GM12878 (cell line): ENCODE measurements at regions not wholly inside any gene's neighbourhood (a gene's known extent, or its start where the extent isn't known, plus 50 kb on each side); places are given as distances from the start of the nearest gene placed in this dataset.

Source experiments
- ATAC-seq: fragments of 200-7000 bp; cut with Tn5 transposase; 3 replicates; pipeline ENCODE4 v1.9.1; 2020; ENCODE audit warnings: mild to moderate bottlenecking, moderate library complexity
- BruUV-seq: library from RNA; stranded (reverse); fragments of 400-500 nt; replicated peaks from 2 replicates; lab custom pipeline; 2021; lab: Mats Ljungman, UMichigan
- CTCF ChIA-PET: fragments of 300-600 bp; sonication (Branson Sonifier 250); formaldehyde crosslinking; extraction: SDS; loops from one replicate; lab custom pipeline; 2021; ENCODE audit warnings: inconsistent platforms; lab: Yijun Ruan, JAX
- POLR2A ChIA-PET: fragments of 350-600 bp; formaldehyde crosslinking; extraction: SDS; loops from one replicate; lab custom pipeline; 2021; ENCODE audit warnings: inconsistent platforms; lab: Charles Lee
- RAD21 ChIA-PET: fragments of 300-600 bp; sonication (Branson Sonifier 250); formaldehyde crosslinking; loops from one replicate; lab custom pipeline; 2023; ENCODE audit warnings: antibody characterized with exemption; ENCODE audit not compliant: unreplicated experiment; lab: Charles Lee
- SMC1A ChIA-PET: fragments of 300-600 bp; sonication (Branson Sonifier 250); formaldehyde crosslinking; loops from one replicate; lab custom pipeline; 2023; ENCODE audit not compliant: unreplicated experiment, uncharacterized antibody; lab: Charles Lee
- DNase-seq: peaks from one replicate; pipeline ENCODE4 v3.0.0-alpha.2; 2011; ENCODE audit warnings: low read depth, low spot score
- FAIRE-seq: peaks from 3 replicates; lab custom pipeline; 2011; peaks lifted over from hg19 to GRCh38; lab: Jason Lieb, UNC
- H2AFZ ChIP-seq: 2 replicates; pipeline ENCODE4 v1.6.0; 2011; ENCODE audit warnings: low read depth, low read length, control low read depth; ENCODE audit not compliant: control insufficient read depth
- H3K27ac ChIP-seq: 2 replicates; pipeline ENCODE4 v1.5.1; 2011; ENCODE audit warnings: control low read depth; ENCODE audit not compliant: control insufficient read depth, insufficient read depth
- H3K27me3 ChIP-seq, 2 experiments: replicated peaks in 1 of 2; 2 replicates each; pipeline versions ENCODE4 v1.6.0 to v1.6.1; 2011; ENCODE audit warnings: low read length in 1 of 2; ENCODE audit not compliant: control insufficient read depth in 2 of 2, insufficient read depth in 2 of 2
- H3K36me3 ChIP-seq, 2 experiments: 2 replicates each; pipeline ENCODE4 v1.5.1; 2011; ENCODE audit warnings: low read length in 1 of 2; ENCODE audit not compliant: control insufficient read depth in 2 of 2, insufficient read depth in 2 of 2
- H3K4me1 ChIP-seq: 2 replicates; pipeline ENCODE4 v1.6.1; 2011; ENCODE audit warnings: mild to moderate bottlenecking, low read length, moderate library complexity, mixed read lengths; ENCODE audit not compliant: control insufficient read depth, insufficient read depth
- H3K4me2 ChIP-seq: 2 replicates; pipeline ENCODE4 v1.6.0; 2011; ENCODE audit warnings: control low read depth; ENCODE audit not compliant: control insufficient read depth, insufficient read depth
- H3K4me3 ChIP-seq: fragments of 200-600 bp; sonication (generic); 2 replicates; pipeline ENCODE4 v1.5.1; 2016
- H3K79me2 ChIP-seq: 2 replicates; pipeline ENCODE4 v1.6.0; 2011; ENCODE audit warnings: low read length; ENCODE audit not compliant: control insufficient read depth, insufficient read depth
- H3K9ac ChIP-seq: 2 replicates; pipeline ENCODE4 v1.8.0; 2011; ENCODE audit warnings: low read length, control low read depth, mixed read lengths; ENCODE audit not compliant: control insufficient read depth, insufficient read depth
- H3K9me3 ChIP-seq: replicated peaks from 3 replicates; pipeline ENCODE4 v1.5.1; 2011; ENCODE audit warnings: mild to moderate bottlenecking, low read length; ENCODE audit not compliant: control insufficient read depth, insufficient read depth
- H4K20me1 ChIP-seq: 2 replicates; pipeline ENCODE4 v1.6.0; 2011; ENCODE audit not compliant: control insufficient read depth, insufficient read depth
- GABPA ChIP-seq: IDR thresholded peaks from 2 replicates; pipeline ENCODE4 v1.6.1; 2014; ENCODE audit warnings: antibody characterized with exemption, low read depth, mild to moderate bottlenecking, inconsistent platforms
- KDM1A ChIP-seq: fragments of 200-600 bp; sonication (generic); IDR thresholded peaks from 2 replicates; pipeline ENCODE4 v1.6.1; 2016; ENCODE audit warnings: borderline replicate concordance
- LARP7 ChIP-seq: fragments of 450-650 bp; IDR thresholded peaks from 2 replicates; pipeline ENCODE4 v1.6.1; 2017; ENCODE audit warnings: mild to moderate bottlenecking
- NFYA ChIP-seq: IDR thresholded peaks from 2 replicates; pipeline ENCODE4 v1.6.1; 2011; ENCODE audit warnings: low read depth, mild to moderate bottlenecking, low read length, improper control_type of control experiment, borderline replicate concordance
- TCF3 ChIP-seq: IDR thresholded peaks from 2 replicates; pipeline ENCODE4 v1.6.1; 2012; ENCODE audit warnings: low read depth, mild to moderate bottlenecking, low read length, borderline replicate concordance; ENCODE audit not compliant: insufficient read depth
- YBX1 ChIP-seq: fragments of 450-650 bp; IDR thresholded peaks from 2 replicates; pipeline ENCODE4 v1.6.1; 2016; ENCODE audit warnings: antibody characterized with exemption
- WGBS: methylation state at CpG from one replicate; pipeline ENCODE4 v1.1.6; 2016; ENCODE audit warnings: low lambda C conversion rate; ENCODE audit not compliant: insufficient replicate concordance, insufficient coverage; ENCODE audit errors: missing lambda C conversion rate; 5-methylcytosine and 5-hydroxymethylcytosine counted together
- in situ Hi-C: fragments of 300-500 bp; cut with MboI; formaldehyde crosslinking; loops from 9 replicates; pipeline ENCODE4 v1.14.3; 2018; ENCODE audit warnings: mixed read lengths
- intact Hi-C: fragments of 100-400 bp; cut with micrococcal nuclease; formaldehyde crosslinking; loops from one replicate; pipeline ENCODE4 v1.14.2; 2022; ENCODE audit not compliant: unreplicated experiment
- TF ChIP-seq, protein P1 (sequence below): fragments of 450-650 bp; IDR thresholded peaks from 2 replicates; pipeline ENCODE4 v1.6.1; 2017; ENCODE audit warnings: mild to moderate bottlenecking, moderate library complexity

DNA sequence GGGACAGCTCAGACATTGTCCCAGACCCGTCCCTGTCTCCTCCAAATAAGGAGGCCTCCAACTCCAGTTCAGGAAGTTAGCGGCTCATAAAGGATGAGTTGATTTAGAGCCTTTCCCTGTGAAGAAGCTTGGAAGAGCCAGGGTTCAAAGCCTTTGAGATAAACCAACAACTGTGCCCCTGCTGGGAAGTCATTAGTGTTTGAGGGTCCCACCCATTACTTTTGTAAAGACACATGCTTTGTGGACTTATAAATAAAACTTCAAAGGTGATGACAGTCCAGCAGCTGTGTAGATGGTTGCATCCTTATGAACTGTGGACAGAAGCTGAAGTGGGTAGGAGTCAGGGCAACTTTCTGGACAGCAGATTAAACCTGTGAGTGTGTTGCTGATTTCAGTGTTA lies 86.0 kb upstream of the PGRMC2 start:
- TF ChIP-seq GABPA, result no peak
- TF ChIP-seq NFYA, result no peak
- TF ChIP-seq YBX1, result no peak
- TF ChIP-seq, protein P1, sequence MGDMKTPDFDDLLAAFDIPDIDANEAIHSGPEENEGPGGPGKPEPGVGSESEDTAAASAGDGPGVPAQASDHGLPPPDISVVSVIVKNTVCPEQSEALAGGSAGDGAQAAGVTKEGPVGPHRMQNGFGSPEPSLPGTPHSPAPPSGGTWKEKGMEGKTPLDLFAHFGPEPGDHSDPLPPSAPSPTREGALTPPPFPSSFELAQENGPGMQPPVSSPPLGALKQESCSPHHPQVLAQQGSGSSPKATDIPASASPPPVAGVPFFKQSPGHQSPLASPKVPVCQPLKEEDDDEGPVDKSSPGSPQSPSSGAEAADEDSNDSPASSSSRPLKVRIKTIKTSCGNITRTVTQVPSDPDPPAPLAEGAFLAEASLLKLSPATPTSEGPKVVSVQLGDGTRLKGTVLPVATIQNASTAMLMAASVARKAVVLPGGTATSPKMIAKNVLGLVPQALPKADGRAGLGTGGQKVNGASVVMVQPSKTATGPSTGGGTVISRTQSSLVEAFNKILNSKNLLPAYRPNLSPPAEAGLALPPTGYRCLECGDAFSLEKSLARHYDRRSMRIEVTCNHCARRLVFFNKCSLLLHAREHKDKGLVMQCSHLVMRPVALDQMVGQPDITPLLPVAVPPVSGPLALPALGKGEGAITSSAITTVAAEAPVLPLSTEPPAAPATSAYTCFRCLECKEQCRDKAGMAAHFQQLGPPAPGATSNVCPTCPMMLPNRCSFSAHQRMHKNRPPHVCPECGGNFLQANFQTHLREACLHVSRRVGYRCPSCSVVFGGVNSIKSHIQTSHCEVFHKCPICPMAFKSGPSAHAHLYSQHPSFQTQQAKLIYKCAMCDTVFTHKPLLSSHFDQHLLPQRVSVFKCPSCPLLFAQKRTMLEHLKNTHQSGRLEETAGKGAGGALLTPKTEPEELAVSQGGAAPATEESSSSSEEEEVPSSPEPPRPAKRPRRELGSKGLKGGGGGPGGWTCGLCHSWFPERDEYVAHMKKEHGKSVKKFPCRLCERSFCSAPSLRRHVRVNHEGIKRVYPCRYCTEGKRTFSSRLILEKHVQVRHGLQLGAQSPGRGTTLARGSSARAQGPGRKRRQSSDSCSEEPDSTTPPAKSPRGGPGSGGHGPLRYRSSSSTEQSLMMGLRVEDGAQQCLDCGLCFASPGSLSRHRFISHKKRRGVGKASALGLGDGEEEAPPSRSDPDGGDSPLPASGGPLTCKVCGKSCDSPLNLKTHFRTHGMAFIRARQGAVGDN, result no peak
- no peak for TF ChIP-seq TCF3
- no peak for TF ChIP-seq KDM1A
- TF ChIP-seq LARP7, result no peak
- no peaks in the 10 kb centered on the region for H3K27me3 ChIP-seq
- ChIA-PET POLR2A (no interaction called here), RAD21 (no interaction called here), SMC1A (no interaction called here), CTCF (no interaction called here)
- no peak for DNase-seq
- 68% methylated on average over 2 of the region's 2 CpGs for WGBS
- in situ Hi-C loops (no loop called here), intact Hi-C loops (no loop called here)
- BruUV-seq, result no TSS peak
- no peaks in the 10 kb centered on the region for H3K4me1 ChIP-seq
- no peak for ATAC-seq
- no peak overlapping the region for H3K4me2 ChIP-seq
- H4K20me1 ChIP-seq, result no peaks in the 10 kb centered on the region
- H3K4me3 ChIP-seq, result no peak overlapping the region
- no peaks in the 10 kb centered on the region for H3K36me3 ChIP-seq
- no peaks in the 10 kb centered on the region for H3K79me2 ChIP-seq
- no peak for FAIRE-seq
- no peaks in the 10 kb centered on the region; the same call in 2 of the 3 replicates for H3K9me3 ChIP-seq
- no peak overlapping the region for H2AFZ ChIP-seq
- no peak overlapping the region for H3K27ac ChIP-seq
- H3K9ac ChIP-seq, result no peak overlapping the region
